ENCODE measurements at regions not wholly inside any gene's neighbourhood (a gene's known extent, or its start where the extent isn't known, plus 50 kb on each side); places are given as distances from the start of the nearest gene placed in this dataset.
"Not testable (repeated sequence)": the region's sequence is repeated elsewhere in the genome, so short reads cannot be mapped to it uniquely, and the experiment has no call there.

GRCh38 chr7:155231941-155232340 lies 65.7 kb upstream of the INSIG1 start:
- DNase-seq = no peak

- DNase-seq = no peak
Measured at GRCh38 chr7:155232911-155233310, 64.8 kb upstream of the INSIG1 start.

GRCh38 chr7:155233311-155234157 lies 64.1 kb upstream of the INSIG1 start:
- DNase-seq = no peak

- DNase-seq = no peak
Measured at GRCh38 chr7:155234158-155234492, 63.6 kb upstream of the INSIG1 start.

GRCh38 chr7:155234950-155235789 lies 62.5 kb upstream of the INSIG1 start:
- no peak for DNase-seq

GRCh38 chr7:155236386-155236785 lies 61.3 kb upstream of the INSIG1 start:
- DNase-seq = no peak

- DNase-seq = no peak
Measured at GRCh38 chr7:155237297-155237696, 60.4 kb upstream of the INSIG1 start.

GRCh38 chr7:155237730-155238129 lies 59.9 kb upstream of the INSIG1 start:
- no peak for DNase-seq

- DNase-seq = not testable (repeated sequence)
Measured at GRCh38 chr7:155239431-155240087, 58.1 kb upstream of the INSIG1 start.

- no peak for DNase-seq
Measured at GRCh38 chr7:155244675-155245074, 53.0 kb upstream of the INSIG1 start.

- DNase-seq = no peak
Measured at GRCh38 chr7:155247479-155248365, 50.0 kb upstream of the INSIG1 start.

All from stimulated activated CD4-positive, alpha-beta T cell treated with anti-CD3 and anti-CD28 coated beads, Interleukin-1b, Interleukin-23, amount 100 ng/mL, for 48 hours (primary cell).